SK-MEL-5 (cell line): ENCODE measurements at regions not wholly inside any gene's neighbourhood (a gene's known extent, or its start where the extent isn't known, plus 50 kb on each side); places are given as distances from the start of the nearest gene placed in this dataset.
"Not testable (repeated sequence)": the region's sequence is repeated elsewhere in the genome, so short reads cannot be mapped to it uniquely, and the experiment has no call there.

Experiments used
- DNase-seq: peaks from one replicate; pipeline ENCODE4 v3.0.0-alpha.2; 2016; ENCODE audit warnings: low read depth, low spot score
- in situ Hi-C: cut with HindIII; loops from 2 replicates; pipeline ENCODE4 v1.10.0; 2016; ENCODE audit warnings: low sequenced_read_pairs, high pct_unique_total_duplicates, low pct_unique_long_range_greater_than_20kb

DNA sequence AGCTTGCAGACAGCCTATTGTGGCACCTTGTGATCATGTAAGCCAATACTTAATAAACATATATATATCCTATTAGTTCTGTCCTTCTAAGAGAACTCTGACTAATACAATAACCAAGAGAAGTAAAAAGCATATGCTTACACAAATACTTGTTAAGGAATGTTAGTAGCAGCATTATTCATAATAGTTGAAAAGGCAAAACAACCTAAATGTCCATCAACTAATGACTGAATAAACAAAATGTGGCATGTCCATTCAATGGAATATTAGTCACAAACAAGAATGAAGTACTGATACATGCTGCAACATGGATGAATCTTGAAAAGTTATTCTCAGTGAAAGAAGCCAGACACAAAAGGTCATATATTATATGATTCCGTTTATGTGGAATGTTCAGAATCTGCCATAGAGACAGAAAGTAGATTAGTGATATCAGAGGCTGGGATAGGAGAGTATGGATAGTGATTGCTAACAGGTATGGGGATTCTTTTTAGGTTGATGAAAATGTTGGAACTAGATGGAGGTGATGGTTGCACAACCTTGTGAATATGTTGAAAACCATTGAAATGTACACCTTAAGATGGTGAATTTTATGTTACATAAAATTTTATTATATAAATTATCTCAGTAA lies 112.5 kb upstream of the UNC5B start:
- DNase-seq, result no peak
- in situ Hi-C loops, result no loop called here

DNA sequence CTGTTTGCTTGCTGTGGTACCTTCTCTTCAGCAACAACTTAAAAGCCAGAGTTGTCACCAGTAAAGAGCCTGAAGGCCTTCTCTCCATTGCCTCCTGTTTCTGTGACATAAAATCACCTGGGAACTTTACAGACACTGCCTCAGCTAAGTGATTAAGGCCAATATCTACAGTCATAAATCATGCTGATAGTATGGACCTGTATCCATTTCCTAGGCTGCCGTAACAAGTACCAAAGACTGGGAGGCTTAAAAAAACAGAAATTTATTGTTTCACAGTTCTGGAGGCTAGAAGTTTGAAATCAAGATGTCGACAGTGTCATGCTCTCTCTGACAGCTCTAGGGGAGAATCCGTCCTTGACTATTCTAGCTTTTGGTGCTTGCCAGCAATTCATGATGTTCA lies 108.4 kb upstream of the UNC5B start:
- in situ Hi-C loops, result no loop called here

DNA sequence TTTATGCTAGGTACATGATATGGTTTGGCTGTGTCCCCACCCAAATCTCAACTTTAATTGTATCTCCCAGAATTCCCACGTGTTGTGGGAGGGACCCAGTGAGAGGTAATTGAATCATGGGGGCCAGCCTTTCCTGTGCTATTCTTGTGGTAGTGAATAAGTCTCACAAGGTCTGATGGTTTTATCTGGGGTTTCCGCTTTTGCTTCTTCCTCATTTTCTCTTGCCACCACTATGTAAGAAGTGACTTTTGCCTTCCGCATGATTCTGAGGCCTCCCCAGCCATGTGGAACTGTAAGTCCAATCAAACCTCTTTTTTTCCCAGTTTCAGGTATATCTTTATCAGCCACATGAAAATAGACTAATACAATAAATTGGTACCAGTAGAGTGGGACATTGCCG lies 106.2 kb upstream of the UNC5B start:
- in situ Hi-C loops, DNase-seq: not testable (repeated sequence)

More for the DNA sequence above, 108.4 kb upstream of the UNC5B start:
- DNase-seq, result no peak

DNA sequence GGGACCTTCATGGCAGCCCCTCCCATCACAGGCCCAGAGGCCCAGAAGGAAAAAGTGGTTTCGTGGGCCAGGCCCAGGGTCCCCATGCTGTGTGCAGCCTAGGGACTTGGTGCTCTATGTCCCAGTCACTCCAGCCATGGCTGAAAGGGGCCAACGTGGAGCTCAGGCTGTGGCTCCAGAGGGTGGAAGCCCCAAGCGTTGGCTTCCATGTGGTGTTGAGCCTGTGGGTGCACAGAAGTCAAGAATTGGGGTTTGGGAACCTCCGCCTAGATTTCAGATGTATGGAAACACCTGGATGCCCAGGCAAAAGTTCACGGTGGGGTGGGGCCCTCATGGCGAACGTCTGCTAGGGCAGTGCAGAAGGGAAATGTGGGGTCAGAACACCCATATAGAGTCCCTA lies 105.3 kb upstream of the UNC5B start:
- DNase-seq, in situ Hi-C loops: not testable (repeated sequence)

DNA sequence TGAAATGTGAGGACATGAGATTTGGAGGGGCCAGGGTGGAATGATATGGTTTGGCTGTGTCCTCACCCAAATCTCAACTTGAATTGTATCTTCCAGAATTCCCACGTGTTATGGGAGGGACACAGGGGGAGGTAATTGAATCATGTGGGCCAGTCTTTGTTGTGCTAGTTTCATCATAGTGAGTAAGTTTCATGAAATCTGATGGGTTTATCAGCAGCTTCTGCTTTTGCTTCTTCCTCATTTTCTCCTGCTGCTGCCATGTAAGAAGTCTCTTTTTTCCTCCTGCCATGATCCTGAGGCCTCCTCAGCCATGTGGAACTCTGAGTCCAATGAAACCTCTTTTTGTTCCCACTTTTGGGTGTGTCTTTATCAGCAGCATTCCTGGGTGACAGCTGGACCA lies 104.3 kb upstream of the UNC5B start:
- DNase-seq, in situ Hi-C loops: not testable (repeated sequence)

DNA sequence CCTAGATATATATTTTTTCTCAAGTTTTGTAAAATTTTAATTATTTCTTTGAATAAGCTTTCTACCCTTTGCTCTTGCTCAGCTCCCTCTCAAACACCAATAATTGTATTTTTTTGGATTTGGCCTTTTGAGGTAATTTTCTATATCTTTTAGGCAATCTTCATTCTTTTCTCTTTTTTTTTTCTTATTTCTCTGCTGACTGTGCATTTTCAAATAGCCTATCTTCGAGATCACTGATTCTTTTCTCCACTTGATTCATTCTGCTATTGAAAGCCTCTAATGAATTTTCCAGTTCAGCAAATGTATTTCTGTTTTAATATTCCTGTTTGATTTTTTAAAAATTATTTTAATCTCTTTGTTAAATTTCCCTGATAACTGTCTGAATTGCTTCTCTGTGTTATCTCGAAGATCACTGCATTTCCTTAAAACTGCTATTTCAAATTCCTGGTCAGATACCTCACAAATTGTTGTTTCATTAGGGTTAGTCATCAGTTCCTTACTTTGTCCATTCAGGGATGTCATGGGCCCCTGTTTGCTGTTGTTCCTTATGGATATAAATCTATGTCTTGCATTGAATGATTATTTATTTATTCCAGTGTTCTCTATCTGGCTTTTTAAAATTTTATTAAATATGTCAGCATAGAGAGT lies 100.1 kb upstream of the UNC5B start:
- in situ Hi-C loops, result no loop called here
- DNase-seq, result no peak

DNA sequence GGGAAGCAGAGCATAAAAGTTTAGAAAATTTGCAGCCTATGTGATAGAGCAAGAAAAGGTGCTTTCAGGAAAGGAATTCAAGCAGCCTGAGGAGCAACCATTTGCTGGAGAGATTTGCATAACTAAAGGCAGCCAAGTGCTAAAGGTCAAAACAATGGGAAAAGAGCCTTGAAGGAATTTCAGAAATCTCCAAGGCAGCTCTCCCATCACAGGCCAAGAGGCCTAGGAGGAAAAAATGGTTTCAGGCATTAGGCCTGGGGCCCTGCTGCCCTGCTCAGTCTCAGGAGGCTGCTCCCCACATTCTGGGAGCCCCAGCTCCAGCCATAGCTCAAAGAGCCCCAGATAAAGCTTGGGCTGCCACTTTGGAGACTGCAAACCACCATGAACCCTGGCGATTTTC lies 95.9 kb upstream of the UNC5B start:
- in situ Hi-C loops, result no loop called here
- DNase-seq, result no peak

DNA sequence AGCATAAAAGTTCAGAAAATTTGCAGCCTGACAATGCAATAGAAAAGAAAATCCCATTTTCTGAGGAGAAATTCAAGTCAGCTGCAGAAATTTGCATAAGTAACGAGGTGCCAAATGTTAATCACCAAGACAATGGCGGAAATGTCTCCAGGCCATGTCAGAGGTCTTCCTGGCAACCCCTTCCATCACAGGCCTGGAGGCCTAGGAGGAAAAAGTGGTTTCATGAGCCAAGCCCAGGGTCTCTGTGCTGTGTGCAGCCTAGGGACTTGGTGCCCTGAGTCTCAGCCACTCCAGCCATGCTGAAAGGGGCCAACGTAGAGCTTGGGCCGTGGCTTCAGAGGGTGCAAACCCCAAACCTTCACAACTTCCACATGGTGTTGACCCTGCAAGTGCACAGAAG lies 94.8 kb upstream of the UNC5B start:
- DNase-seq, in situ Hi-C loops: not testable (repeated sequence)

DNA sequence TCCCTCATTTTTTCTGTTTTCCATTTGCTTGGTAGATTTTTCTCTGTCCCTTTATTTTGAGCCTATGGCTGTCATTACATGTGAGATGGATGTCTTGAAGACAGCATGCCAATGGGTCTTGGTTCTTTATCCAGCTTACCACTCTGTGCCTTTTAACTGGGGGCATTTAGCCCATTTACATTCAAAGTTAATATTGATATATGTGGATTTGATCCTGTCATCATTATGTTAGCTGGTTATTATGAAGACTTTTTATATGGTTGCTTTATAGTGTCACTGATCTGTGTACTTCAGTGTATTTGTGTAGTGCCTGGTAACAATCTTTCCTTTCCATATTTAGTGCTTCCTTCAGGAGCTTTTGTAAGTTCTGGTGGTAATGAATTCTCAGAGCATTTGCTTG lies 89.3 kb upstream of the UNC5B start:
- DNase-seq, result no peak
- in situ Hi-C loops, result no loop called here

DNA sequence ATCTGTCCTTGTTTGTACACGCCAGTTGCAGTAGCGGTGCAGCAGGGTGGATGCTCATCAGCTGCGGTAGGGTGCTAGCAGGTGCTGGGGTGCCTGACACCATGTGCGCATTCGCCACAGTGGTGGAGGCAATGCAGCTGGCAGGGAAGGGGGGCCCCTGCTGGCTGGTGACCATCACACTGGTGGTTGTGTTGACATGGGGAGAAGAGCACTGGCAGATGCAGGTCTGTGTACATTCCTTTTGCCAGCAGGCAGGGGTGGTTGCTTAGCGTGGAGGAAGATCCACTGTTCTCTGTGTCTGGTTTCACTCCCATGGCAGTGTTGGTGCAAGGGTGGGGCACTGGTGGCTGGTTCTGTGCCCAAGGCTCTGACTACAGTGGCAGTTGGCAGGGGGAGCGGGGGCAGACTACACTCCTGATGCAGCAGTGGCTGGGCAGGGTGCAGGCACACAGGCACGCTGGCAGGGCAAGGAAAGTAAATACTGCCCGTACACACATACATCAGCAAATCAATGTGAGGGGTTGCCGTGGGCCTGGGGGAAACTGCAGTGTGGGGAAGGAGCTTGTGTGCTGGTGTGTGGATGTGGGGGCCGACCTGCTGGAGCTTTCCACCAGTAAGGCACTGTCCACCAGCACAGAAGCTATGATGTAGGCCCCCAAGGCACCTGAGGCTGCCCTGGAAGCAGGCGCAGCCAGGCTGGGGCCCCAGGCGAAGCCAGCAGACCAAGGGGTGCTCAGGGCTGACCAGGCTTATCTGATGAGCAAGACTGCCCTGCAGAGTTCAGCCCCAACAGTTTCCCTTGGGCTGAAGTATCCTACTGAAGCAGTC lies 87.2 kb upstream of the UNC5B start:
- in situ Hi-C loops, result no loop called here
- DNase-seq, result no peak

DNA sequence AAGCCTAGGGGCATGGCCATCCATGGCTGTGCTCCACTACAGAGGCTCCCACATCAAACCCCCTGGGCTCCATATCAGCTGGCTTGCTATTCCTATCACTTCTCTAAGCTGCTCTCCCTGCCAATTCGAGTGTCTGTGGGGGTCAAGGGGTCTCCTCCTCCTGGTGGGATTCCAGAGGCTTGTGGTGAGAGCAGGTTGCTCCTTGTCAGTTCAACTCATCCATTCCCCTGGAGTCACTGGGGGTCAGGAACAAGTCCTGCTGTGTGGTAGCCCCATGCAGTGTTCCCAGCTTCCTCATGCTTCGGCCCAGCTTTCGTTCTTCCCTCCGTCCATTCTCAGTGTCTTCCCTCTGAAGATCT lies 86.6 kb upstream of the UNC5B start:
- no peak for DNase-seq
- in situ Hi-C loops, result no loop called here

DNA sequence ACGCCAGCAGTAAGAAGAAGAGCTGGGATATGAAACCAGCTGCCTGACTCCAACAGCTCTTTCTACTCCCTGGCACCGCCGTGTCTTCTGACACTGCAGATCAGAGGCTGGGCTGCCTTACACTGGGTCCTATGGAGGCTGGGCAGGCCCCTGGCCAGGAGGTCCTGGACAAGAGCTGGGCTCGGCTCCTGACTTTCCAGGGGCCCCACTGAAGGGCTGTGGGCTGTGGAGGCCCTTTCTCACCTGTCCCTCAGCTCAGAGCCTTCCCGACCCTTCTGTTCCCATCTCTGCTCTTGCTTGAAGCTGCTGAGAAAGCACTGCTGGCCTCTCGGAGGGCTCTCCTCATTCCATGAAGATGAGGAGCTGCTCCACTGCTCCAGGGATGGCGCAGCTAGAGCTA lies 85.9 kb upstream of the UNC5B start:
- DNase-seq, result no peak
- in situ Hi-C loops, result no loop called here

DNA sequence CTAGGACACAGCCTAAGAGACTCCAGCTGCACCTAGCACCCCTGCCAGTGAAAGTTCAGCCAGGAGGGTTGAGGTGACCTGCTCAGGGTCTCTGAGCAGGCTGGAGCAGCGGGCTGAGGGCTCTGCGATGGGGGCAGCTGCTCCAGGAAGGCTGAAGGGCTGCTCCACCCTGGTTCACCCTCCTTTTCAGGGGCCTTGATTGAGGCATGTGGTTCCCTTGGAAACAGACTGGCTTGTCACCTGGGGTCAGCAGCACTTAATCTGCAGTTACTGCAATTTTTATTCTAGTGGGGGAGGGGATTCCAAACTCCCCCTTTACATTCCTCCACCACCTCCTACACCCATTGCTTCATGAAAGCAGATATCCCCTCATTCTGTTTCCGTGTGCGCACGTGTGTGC lies 85.3 kb upstream of the UNC5B start:
- in situ Hi-C loops, result no loop called here
- no peak for DNase-seq

DNA sequence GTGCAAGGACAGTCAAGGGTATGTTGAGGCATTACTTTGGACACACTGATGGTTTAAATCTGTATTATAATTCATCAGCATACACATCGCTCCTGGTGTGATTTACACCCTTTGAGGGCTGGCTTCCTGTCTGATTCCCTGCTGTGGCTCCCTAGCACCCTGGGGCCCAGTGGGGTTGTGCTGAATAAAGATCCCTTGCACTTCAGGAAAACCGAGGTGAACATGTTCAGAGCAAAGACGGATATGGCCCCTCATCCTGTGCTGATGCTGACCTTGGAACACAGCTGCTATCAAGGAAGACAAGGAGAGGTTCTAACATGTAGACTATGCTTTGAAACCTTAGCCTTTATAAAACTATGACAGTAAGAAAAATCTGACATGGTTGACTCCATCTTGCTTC lies 84.6 kb upstream of the UNC5B start:
- in situ Hi-C loops, result no loop called here
- no peak for DNase-seq

DNA sequence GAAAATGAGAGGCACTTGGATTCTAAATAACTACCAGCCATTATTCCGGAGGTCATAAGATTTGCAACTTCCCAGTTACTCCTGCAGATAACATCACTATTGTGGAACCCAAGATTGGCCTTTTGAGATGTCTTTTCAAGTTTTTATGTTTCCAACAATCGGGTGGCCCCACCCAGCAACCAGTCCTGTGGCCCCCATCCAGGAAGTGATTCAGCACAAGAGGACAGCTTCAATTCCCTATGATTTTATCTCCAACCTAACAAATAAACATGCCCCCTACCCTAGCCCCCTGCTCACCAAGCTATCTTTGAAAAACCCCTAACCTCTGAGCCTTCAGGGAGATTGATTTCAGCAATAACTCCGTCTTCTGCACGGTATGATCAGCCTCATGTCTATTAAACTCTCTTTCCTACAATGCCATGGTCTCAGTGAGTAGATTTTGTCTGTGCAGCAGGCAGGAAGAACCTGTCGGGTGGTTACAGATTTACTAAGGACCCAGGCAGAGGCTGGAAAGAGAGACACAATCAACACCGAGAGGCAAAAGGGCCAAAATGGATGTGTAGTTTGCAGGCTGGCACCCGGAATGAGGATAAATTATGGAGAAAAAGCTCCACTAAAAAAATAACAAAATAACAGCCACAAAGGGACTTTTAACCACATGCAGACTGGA lies 83.9 kb upstream of the UNC5B start:
- in situ Hi-C loops, result no loop called here
- DNase-seq, result no peak

DNA sequence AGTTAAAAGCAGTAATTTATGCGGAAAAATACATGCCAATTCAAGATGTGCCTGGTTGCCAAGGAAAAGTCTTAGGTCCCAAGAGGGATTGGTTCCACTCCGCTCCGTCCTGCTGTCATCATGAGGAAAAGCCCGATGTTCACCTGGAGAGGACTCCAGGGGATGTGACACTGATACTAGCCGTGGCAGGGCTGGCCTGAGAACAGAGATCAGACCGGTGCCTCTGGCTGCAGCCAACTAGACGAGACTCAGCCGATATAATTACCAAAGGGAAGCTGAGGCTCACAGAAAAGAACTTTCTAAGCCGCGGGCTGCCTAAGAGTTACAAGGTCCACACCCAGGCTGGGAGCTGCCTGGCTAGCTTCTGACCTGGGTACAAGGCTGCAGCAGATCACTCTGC lies 81.3 kb upstream of the UNC5B start:
- DNase-seq, result no peak
- in situ Hi-C loops, result no loop called here

DNA sequence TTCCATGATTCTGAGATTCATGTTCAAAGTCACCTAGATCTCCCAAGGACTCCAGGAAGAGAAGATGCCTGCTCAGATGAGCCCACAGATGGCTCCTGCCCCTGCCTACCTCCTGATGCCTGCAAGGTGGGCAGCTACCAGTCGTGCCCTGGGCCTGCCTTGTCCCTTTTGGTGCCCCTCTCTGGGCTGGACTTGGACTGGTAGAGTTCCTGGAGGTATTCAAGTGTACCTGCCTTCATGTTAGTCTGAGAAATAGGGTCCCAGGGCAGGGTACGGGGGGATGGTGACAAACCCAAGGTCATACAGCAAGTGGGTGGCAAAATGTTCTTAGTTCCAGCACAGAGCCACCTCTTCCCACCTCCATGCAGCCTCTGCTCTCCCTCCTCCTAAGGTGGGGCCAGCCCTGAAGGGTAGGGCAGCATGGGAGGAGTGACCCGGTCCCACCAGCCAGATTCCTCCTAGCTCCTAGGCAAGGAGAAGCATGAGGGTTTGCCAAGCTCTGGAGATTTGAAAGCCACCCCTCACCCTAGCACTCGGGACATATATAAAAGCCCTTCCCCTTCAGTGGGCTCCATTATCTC lies 80.8 kb upstream of the UNC5B start:
- DNase-seq, result no peak
- in situ Hi-C loops, result no loop called here

DNA sequence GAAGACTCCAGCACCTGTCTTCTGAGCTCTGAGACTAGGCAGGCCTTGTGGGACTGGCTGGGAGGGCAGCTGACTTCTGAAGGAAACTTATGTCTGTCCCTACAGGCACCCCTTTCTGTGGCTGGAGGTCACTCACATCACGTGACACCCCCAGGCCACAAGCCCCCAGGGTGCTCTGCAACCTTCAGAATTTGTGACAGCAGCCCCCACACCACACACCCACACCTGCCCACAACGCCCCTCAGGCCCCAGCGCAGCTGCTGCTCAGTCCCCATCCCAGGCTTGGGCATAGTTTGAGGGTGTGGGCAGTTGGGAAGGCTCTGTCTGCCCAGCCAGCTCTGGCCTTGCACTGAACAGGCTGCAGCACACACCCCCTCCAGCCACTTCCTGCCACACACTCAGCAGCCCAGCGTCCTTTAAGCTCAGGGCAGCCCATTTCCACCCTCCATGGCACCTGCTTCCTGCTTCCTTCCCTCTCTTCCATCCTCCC lies 80.0 kb upstream of the UNC5B start:
- no peak for DNase-seq
- in situ Hi-C loops, result no loop called here
